Neutrophil (primary cell): ENCODE measurements at regions not wholly inside any gene's neighbourhood (a gene's known extent, or its start where the extent isn't known, plus 50 kb on each side); places are given as distances from the start of the nearest gene placed in this dataset.

Experiments
- H3K27ac ChIP-seq: fragments of 200-600 bp; sonication (generic); 2 replicates; pipeline ENCODE4 v1.5.1; 2016; ENCODE audit warnings: mild to moderate bottlenecking, moderate library complexity
- H3K27me3 ChIP-seq: fragments of 200-600 bp; sonication (generic); 2 replicates; pipeline ENCODE4 v1.6.0; 2016; ENCODE audit warnings: mild to moderate bottlenecking
- H3K36me3 ChIP-seq: fragments of 200-600 bp; sonication (generic); 2 replicates; pipeline ENCODE4 v1.5.1; 2017
- H3K4me1 ChIP-seq, 2 experiments: fragments of 200-600 bp in 1 of 2; sonication (generic) in 1 of 2; 1 replicate in 1 of 2; 2 replicates in 1 of 2; pipeline versions ENCODE4 v1.5.1 to v1.6.1; 2013 to 2016; ENCODE audit warnings: low read depth in 1 of 2, low read length in 1 of 2, mild to moderate bottlenecking in 1 of 2, moderate library complexity in 1 of 2; ENCODE audit not compliant: control insufficient read depth in 1 of 2, insufficient read depth in 1 of 2
- H3K4me3 ChIP-seq, 2 experiments: fragments of 200-600 bp in 1 of 2; sonication (generic) in 1 of 2; 1 replicate in 1 of 2; 2 replicates in 1 of 2; pipeline ENCODE4 v1.5.1; 2013 to 2016; ENCODE audit warnings: low read depth in 1 of 2, low read length in 1 of 2, mild to moderate bottlenecking in 1 of 2, moderate library complexity in 1 of 2
- H3K9me3 ChIP-seq: fragments of 200-600 bp; sonication (generic); 2 replicates; pipeline ENCODE4 v1.5.1; 2016
- TF ChIP-seq, protein P1 (sequence below): fragments of 200-600 bp; sonication (generic); IDR thresholded peaks from 2 replicates; pipeline ENCODE4 v1.5.1; 2016; ENCODE audit warnings: antibody characterized with exemption

DNA sequence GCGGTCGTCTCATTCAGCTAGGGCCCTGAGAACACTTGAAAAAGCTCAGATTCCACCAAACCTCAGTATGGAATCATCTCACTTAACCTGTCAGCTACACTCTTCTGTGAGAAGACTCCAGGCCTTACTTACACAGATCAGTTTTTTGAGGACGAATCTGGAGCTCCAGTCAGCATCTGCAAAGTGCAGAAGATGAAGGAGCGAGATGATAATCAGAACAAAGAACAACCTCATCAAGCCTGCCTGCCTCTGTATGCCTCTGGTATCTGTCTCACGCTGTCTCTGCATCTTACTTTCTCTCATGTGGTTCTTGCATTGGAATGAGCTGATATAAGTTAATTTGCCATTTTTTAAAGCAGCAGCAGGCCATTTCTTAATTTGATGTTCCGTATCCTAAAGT, 444.1 kb upstream of the LRATD1 start:
- no peaks in the 10 kb centered on the region for H3K9me3 ChIP-seq
- H3K27me3 ChIP-seq = no peaks in the 10 kb centered on the region
- TF ChIP-seq, protein P1, sequence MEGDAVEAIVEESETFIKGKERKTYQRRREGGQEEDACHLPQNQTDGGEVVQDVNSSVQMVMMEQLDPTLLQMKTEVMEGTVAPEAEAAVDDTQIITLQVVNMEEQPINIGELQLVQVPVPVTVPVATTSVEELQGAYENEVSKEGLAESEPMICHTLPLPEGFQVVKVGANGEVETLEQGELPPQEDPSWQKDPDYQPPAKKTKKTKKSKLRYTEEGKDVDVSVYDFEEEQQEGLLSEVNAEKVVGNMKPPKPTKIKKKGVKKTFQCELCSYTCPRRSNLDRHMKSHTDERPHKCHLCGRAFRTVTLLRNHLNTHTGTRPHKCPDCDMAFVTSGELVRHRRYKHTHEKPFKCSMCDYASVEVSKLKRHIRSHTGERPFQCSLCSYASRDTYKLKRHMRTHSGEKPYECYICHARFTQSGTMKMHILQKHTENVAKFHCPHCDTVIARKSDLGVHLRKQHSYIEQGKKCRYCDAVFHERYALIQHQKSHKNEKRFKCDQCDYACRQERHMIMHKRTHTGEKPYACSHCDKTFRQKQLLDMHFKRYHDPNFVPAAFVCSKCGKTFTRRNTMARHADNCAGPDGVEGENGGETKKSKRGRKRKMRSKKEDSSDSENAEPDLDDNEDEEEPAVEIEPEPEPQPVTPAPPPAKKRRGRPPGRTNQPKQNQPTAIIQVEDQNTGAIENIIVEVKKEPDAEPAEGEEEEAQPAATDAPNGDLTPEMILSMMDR = no peak
- no peak overlapping the region for H3K27ac ChIP-seq
- H3K4me1 ChIP-seq = no peaks in the 10 kb centered on the region
- no peak overlapping the region for H3K4me3 ChIP-seq
- H3K36me3 ChIP-seq = no peaks in the 10 kb centered on the region

DNA sequence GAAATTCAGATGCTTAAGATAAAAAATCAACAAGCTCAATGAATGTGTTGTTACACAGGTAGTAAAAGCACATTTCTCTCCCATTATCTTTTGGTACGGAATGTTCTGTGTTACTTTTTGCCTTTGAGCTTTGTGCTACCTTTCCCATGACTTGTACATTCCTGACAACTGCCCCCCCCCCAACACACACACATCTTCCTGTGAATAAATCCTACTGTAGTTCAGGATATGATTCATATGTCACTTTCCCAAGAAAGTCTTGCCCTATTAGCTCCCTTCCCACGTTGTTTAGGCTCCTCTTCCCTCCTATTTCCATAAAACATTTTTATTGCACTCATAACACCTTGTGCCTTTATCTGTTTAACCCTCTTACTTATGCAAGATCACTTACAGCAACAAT, 442.6 kb upstream of the LRATD1 start:
- Histone ChIP-seq H3K4me1 (no peaks in the 10 kb centered on the region), H3K36me3 (no peaks in the 10 kb centered on the region), H3K4me3 (no peak overlapping the region), H3K27me3 (no peaks in the 10 kb centered on the region), H3K9me3 (no peaks in the 10 kb centered on the region), H3K27ac (no peak overlapping the region)
- TF ChIP-seq, protein P1 = no peak

DNA sequence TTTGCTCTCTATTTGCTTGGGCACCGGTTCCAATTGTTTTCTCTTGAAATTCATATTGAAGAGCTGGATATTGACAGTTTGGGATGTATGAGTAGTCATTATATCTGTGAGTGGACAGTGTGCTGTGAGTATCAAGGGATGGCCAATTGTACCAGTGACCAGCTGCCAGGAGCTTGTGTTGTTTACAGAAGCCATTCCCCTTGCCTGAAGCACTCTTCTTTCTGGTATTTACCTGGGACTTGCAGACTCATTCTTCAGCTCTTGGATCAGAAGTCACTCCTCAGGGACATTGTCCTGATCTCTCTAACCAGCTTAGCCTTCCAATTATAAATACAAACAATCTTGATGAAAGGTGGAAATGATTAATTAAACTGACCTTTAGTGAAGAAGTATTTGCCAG, 438.3 kb upstream of the LRATD1 start:
- no peaks in the 10 kb centered on the region for H3K36me3 ChIP-seq
- TF ChIP-seq, protein P1 = no peak

DNA sequence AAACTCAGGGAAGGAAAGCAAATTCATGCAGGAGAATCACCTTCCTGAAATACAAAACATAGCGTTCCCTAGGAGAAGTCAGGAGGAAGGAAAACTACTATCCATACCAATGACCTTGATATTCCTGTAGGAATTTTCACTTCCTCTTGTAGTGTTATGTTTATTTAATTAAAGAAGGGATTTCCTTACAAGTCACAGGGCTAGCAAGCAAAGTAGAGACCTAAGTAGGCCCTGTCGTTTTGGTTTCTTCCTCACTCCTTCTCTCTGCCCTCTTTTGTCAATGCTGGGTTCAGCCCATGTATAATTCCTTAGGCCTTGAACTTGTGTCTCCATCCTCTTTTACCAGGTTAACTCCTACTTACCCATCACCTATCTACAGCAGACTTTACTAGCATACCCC, 435.2 kb upstream of the LRATD1 start:
- Histone ChIP-seq H3K27ac (no peak overlapping the region), H3K27me3 (no peaks in the 10 kb centered on the region), H3K36me3 (no peaks in the 10 kb centered on the region), H3K9me3 (no peaks in the 10 kb centered on the region), H3K4me1 (no peaks in the 10 kb centered on the region), H3K4me3 (no peak overlapping the region)
- TF ChIP-seq, protein P1 = no peak

More for the DNA sequence above, 438.3 kb upstream of the LRATD1 start:
- no peak overlapping the region for H3K4me3 ChIP-seq
- H3K9me3 ChIP-seq = no peaks in the 10 kb centered on the region
- H3K4me1 ChIP-seq = no peaks in the 10 kb centered on the region
- H3K27me3 ChIP-seq = no peaks in the 10 kb centered on the region
- H3K27ac ChIP-seq = no peak overlapping the region

DNA sequence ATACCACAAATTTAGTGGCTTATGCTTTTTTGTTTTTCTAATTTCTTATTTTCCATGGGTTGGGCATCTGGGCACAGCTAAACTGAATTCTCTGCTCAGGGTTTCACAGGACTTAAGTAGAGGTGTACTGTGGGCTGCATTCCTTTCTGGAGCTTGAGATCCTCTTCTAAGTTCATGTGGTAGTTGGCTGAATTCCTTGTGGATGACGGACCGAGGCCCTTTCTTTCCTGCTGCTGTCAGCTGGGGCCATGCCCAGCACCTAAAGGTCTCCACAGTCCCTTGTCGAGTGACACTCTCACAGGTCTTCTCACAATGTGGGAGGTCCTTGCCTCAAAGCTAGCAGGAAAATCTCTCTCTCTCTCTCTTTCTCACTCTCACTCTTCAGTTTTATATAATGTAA, 433.5 kb upstream of the LRATD1 start:
- H3K27me3 ChIP-seq = no peaks in the 10 kb centered on the region
- TF ChIP-seq, protein P1 = no peak
- H3K4me1 ChIP-seq = no peaks in the 10 kb centered on the region
- no peak overlapping the region for H3K4me3 ChIP-seq
- no peaks in the 10 kb centered on the region for H3K9me3 ChIP-seq
- no peak overlapping the region for H3K27ac ChIP-seq
- no peaks in the 10 kb centered on the region for H3K36me3 ChIP-seq

DNA sequence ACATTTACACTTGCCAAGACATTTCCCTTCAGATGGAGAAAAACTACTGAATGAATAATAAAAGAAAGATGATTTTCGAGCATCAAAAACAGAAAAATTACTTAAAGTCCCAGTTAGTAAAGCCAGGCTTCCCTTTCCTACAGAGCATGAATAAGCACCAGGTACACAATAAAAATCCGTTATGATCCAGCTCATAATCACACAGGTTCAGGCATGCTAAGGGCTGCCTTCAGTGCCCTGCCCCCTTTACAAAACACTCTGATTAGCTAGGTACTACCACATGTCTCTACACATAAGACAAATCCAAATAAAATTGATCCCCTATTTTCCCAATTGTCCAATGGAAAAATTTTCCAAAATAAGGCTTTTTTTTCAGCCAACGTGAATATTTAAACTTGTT, 413.2 kb upstream of the LRATD1 start:
- TF ChIP-seq, protein P1 = no peak
- Histone ChIP-seq H3K27ac (no peak overlapping the region), H3K4me3 (no peak overlapping the region), H3K27me3 (no peaks in the 10 kb centered on the region), H3K4me1 (no peaks in the 10 kb centered on the region), H3K9me3 (no peaks in the 10 kb centered on the region), H3K36me3 (no peaks in the 10 kb centered on the region)
